ENCODE measurements at regions not wholly inside any gene's neighbourhood (a gene's known extent, or its start where the extent isn't known, plus 50 kb on each side); places are given as distances from the start of the nearest gene placed in this dataset.

- no peak overlapping the region for H3K4me3 ChIP-seq
- ATAC-seq (ENCODE audit: insufficient read depth, low FRiP score): no peak
- H3K9me3 ChIP-seq (ENCODE audit: control insufficient read depth in 4 of 4, insufficient read depth in 3 of 4, low read length in 3 of 4): peaks cover 0 to 4% (median 0%) of the 10 kb centered on the region in 4 donors
- WGBS, 2 donors: 65 to 73% methylated on average over 1 of the region's 1 CpG
- no peaks in the 10 kb centered on the region for H3K36me3 ChIP-seq (ENCODE audit: control insufficient read depth in 4 of 4, insufficient read depth in 4 of 4, low read length in 4 of 4)
- H3K4me1 ChIP-seq (ENCODE audit: control insufficient read depth in 5 of 5, insufficient read depth in 5 of 5, low read length in 5 of 5): no peaks in the 10 kb centered on the region
- no peak for DNase-seq
- no peaks in the 10 kb centered on the region for H3K27me3 ChIP-seq (ENCODE audit: control insufficient read depth in 3 of 3, insufficient read depth in 3 of 3, low read length in 2 of 3)
- H3K9ac ChIP-seq (ENCODE audit: insufficient read depth in 1 of 2, low read length in 2 of 2): no peak overlapping the region
- no peak for TF ChIP-seq CTCF (IDR thresholded peaks at IDR 0.05; ENCODE audit: control extremely low read depth, extremely low read depth)
- no peak overlapping the region for H3K27ac ChIP-seq (ENCODE audit: low read depth in 1 of 2, low read length in 1 of 2)
Observed at GRCh38 chr12:90757957-90758356, 197.0 kb downstream of the CCER1 start.

DNA sequence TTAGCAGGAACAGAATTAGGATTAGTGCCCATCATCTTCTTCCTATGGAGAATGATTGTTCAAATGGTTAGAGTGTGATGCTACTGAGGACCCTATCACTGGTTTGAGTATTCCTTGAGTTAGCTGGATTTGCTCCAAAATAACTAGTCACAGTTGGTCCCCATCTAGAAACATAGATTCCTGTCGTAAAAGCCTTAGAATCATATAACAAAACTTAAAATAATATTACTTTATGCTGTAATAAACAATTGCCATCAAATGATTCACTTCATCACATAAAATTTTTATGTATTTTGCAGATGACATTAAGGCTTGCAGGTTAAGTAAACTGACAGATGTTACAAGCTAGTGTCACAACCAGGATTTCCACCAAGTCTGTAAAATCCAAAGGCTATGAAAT is 209.8 kb downstream of the CCER1 start:
- no peak overlapping the region for H3K9ac ChIP-seq (ENCODE audit: insufficient read depth in 1 of 2, low read length in 2 of 2)
- TF ChIP-seq CTCF (IDR thresholded peaks at IDR 0.05; ENCODE audit: control extremely low read depth, extremely low read depth): no peak
- WGBS, 2 donors: 79 to 94% methylated on average over 1 of the region's 1 CpG
- H3K4me1 ChIP-seq (ENCODE audit: control insufficient read depth in 5 of 5, insufficient read depth in 5 of 5, low read length in 5 of 5): no peaks in the 10 kb centered on the region
- no peaks in the 10 kb centered on the region for H3K36me3 ChIP-seq (ENCODE audit: control insufficient read depth in 4 of 4, insufficient read depth in 4 of 4, low read length in 4 of 4)
- H3K27me3 ChIP-seq (ENCODE audit: control insufficient read depth in 3 of 3, insufficient read depth in 3 of 3, low read length in 2 of 3): no peaks in the 10 kb centered on the region
- H3K9me3 ChIP-seq (ENCODE audit: control insufficient read depth in 4 of 4, insufficient read depth in 3 of 4, low read length in 3 of 4): no peaks in the 10 kb centered on the region
- DNase-seq: no peak
- H3K27ac ChIP-seq (ENCODE audit: low read depth in 1 of 2, low read length in 1 of 2): no peak overlapping the region
- H3K4me3 ChIP-seq: no peak overlapping the region
- ATAC-seq (ENCODE audit: insufficient read depth, low FRiP score): no peak

- no peak for ATAC-seq (ENCODE audit: insufficient read depth, low FRiP score)
- 82% methylated on average over 4 of the region's 4 CpGs for WGBS, 2 donors
Observed at GRCh38 chr12:90741611-90742010, 213.4 kb downstream of the CCER1 start.

More at GRCh38 chr12:90741611-90742010, 213.4 kb downstream of the CCER1 start:
- no peak for TF ChIP-seq CTCF (IDR thresholded peaks at IDR 0.05; ENCODE audit: control extremely low read depth, extremely low read depth)
- no peaks in the 10 kb centered on the region for H3K27me3 ChIP-seq (ENCODE audit: control insufficient read depth in 3 of 3, insufficient read depth in 3 of 3, low read length in 2 of 3)
- H3K9me3 ChIP-seq (ENCODE audit: control insufficient read depth in 4 of 4, insufficient read depth in 3 of 4, low read length in 3 of 4): no peaks in the 10 kb centered on the region
- no peak for DNase-seq
- H3K4me3 ChIP-seq: no peak overlapping the region
- H3K9ac ChIP-seq (ENCODE audit: insufficient read depth in 1 of 2, low read length in 2 of 2): no peak overlapping the region
- H3K36me3 ChIP-seq (ENCODE audit: control insufficient read depth in 4 of 4, insufficient read depth in 4 of 4, low read length in 4 of 4): no peaks in the 10 kb centered on the region
- H3K4me1 ChIP-seq (ENCODE audit: control insufficient read depth in 5 of 5, insufficient read depth in 5 of 5, low read length in 5 of 5): no peaks in the 10 kb centered on the region
- H3K27ac ChIP-seq (ENCODE audit: low read depth in 1 of 2, low read length in 1 of 2): no peak overlapping the region

Measured in lung (tissue), 11 donors.